ENCODE measurements at regions not wholly inside any gene's neighbourhood (a gene's known extent, or its start where the extent isn't known, plus 50 kb on each side); places are given as distances from the start of the nearest gene placed in this dataset.

- TF ChIP-seq CTCF (IDR thresholded peaks at IDR 0.05; ENCODE audit: poor library complexity) (no peak), EZH2 (IDR thresholded peaks at IDR 0.05; ENCODE audit: borderline replicate concordance) (no peak)
Observed at GRCh38 chr15:61681038-61681418, 379.2 kb downstream of the VPS13C start.
